ENCODE measurements at regions not wholly inside any gene's neighbourhood (a gene's known extent, or its start where the extent isn't known, plus 50 kb on each side); places are given as distances from the start of the nearest gene placed in this dataset.

DNA sequence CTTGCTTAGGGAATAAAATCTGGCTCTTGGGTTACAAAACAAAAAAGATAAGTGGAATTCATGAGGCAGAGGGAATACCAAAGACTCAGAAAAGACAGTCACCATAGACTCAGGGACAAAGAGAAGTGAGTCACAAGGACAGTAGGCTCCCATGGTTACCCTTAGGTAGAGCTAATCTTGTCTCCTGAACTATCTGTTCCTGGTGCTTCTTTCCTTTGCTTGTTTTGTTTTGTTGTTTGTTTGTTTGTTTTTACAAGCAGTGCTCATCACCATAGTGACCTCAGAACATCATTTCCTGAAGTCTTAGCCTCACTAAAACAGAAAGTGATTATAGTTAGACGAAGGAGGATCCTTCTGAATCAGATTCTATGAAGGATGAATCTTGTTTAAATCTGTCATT is 142.3 kb upstream of the SOX21 start:
- TF ChIP-seq, protein P1, sequence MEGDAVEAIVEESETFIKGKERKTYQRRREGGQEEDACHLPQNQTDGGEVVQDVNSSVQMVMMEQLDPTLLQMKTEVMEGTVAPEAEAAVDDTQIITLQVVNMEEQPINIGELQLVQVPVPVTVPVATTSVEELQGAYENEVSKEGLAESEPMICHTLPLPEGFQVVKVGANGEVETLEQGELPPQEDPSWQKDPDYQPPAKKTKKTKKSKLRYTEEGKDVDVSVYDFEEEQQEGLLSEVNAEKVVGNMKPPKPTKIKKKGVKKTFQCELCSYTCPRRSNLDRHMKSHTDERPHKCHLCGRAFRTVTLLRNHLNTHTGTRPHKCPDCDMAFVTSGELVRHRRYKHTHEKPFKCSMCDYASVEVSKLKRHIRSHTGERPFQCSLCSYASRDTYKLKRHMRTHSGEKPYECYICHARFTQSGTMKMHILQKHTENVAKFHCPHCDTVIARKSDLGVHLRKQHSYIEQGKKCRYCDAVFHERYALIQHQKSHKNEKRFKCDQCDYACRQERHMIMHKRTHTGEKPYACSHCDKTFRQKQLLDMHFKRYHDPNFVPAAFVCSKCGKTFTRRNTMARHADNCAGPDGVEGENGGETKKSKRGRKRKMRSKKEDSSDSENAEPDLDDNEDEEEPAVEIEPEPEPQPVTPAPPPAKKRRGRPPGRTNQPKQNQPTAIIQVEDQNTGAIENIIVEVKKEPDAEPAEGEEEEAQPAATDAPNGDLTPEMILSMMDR (IDR thresholded peaks at IDR 0.05), result no peak
- TF ChIP-seq EP300 (IDR thresholded peaks at IDR 0.05) (no peak), POLR2A (IDR thresholded peaks at IDR 0.05) (no peak)

All from gastroesophageal sphincter (tissue), 3 donors.